Left ventricle myocardium inferior (tissue), 1 donor: ENCODE measurements at regions not wholly inside any gene's neighbourhood (a gene's known extent, or its start where the extent isn't known, plus 50 kb on each side); places are given as distances from the start of the nearest gene placed in this dataset.

Experiments
- DNase-seq: peaks from one replicate; pipeline ENCODE4 v3.0.0-alpha.2; 2020
- H3K27ac ChIP-seq: fragments of 200-600 bp; replicated peaks from 2 replicates; pipeline ENCODE4 v1.8.0; 2021
- H3K27me3 ChIP-seq: fragments of 200-600 bp; 2 replicates; pipeline ENCODE4 v1.8.0; 2021; ENCODE audit warnings: low read depth
- H3K36me3 ChIP-seq: fragments of 200-600 bp; 2 replicates; pipeline ENCODE4 v1.8.0; 2021
- H3K4me1 ChIP-seq: fragments of 200-600 bp; 2 replicates; pipeline ENCODE4 v1.8.0; 2021
- H3K4me3 ChIP-seq: fragments of 200-600 bp; 2 replicates; pipeline ENCODE4 v1.8.0; 2021; ENCODE audit warnings: mild to moderate bottlenecking, moderate library complexity
- H3K9me3 ChIP-seq: fragments of 200-600 bp; replicated peaks from 2 replicates; pipeline ENCODE4 v1.8.0; 2021
- CTCF ChIP-seq: fragments of 200-600 bp; IDR thresholded peaks from 2 replicates; pipeline ENCODE4 v1.8.0; 2021; ENCODE audit warnings: antibody characterized with exemption, mild to moderate bottlenecking, borderline replicate concordance
- intact Hi-C: fragments of 100-400 bp; cut with micrococcal nuclease; formaldehyde crosslinking; loops from one replicate; pipeline ENCODE4 v1.11.0; 2022
- donor health status: DM: no; HTN: yes; CAD: no; lungs with severe emphysema.

- no peak overlapping the region for H3K4me3 ChIP-seq
- intact Hi-C loops, result no loop called here
- no peaks in the 10 kb centered on the region for H3K36me3 ChIP-seq
- DNase-seq, result no peak
- no peak for TF ChIP-seq CTCF
- no peaks in the 10 kb centered on the region for H3K27me3 ChIP-seq
- no peak overlapping the region for H3K27ac ChIP-seq
- H3K9me3 ChIP-seq, result peaks cover 21% of the 10 kb centered on the region
- no peaks in the 10 kb centered on the region for H3K4me1 ChIP-seq
Observed at GRCh38 chr18:27501671-27502070, 316.6 kb upstream of the CHST9 start.

- H3K9me3 ChIP-seq, result peaks cover 18% of the 10 kb centered on the region
- H3K4me1 ChIP-seq, result no peaks in the 10 kb centered on the region
- DNase-seq, result no peak
- H3K27ac ChIP-seq, result no peak overlapping the region
- intact Hi-C loops, result no loop called here
- no peaks in the 10 kb centered on the region for H3K36me3 ChIP-seq
- H3K27me3 ChIP-seq, result peaks cover 6% of the 10 kb centered on the region
- no peak for TF ChIP-seq CTCF
- H3K4me3 ChIP-seq, result no peak overlapping the region
Observed at GRCh38 chr18:27500531-27500930, 315.4 kb upstream of the CHST9 start.

GRCh38 chr18:27497246-27497645 is 312.1 kb upstream of the CHST9 start:
- DNase-seq, result no peak
- H3K4me3 ChIP-seq, result no peak overlapping the region
- no peak overlapping the region for H3K27ac ChIP-seq
- H3K36me3 ChIP-seq, result no peaks in the 10 kb centered on the region
- no peaks in the 10 kb centered on the region for H3K9me3 ChIP-seq
- H3K27me3 ChIP-seq, result peaks cover 10% of the 10 kb centered on the region
- H3K4me1 ChIP-seq, result no peaks in the 10 kb centered on the region
- no peak for TF ChIP-seq CTCF
- intact Hi-C loops, result no loop called here

GRCh38 chr18:27493182-27493581 is 308.1 kb upstream of the CHST9 start:
- DNase-seq, result no peak
- H3K36me3 ChIP-seq, result no peaks in the 10 kb centered on the region
- intact Hi-C loops, result no loop called here
- no peak overlapping the region for H3K4me3 ChIP-seq
- no peak for TF ChIP-seq CTCF
- H3K9me3 ChIP-seq, result no peaks in the 10 kb centered on the region
- H3K4me1 ChIP-seq, result no peaks in the 10 kb centered on the region
- peaks cover 10% of the 10 kb centered on the region for H3K27me3 ChIP-seq
- no peak overlapping the region for H3K27ac ChIP-seq

GRCh38 chr18:27491772-27492171 is 306.7 kb upstream of the CHST9 start:
- Histone ChIP-seq H3K4me1 (no peaks in the 10 kb centered on the region), H3K27me3 (peaks cover 10% of the 10 kb centered on the region), H3K9me3 (no peaks in the 10 kb centered on the region), H3K27ac (no peak overlapping the region), H3K36me3 (no peaks in the 10 kb centered on the region), H3K4me3 (no peak overlapping the region)
- no peak for DNase-seq
- intact Hi-C loops, result no loop called here
- no peak for TF ChIP-seq CTCF

- Histone ChIP-seq H3K27ac (no peak overlapping the region), H3K27me3 (no peaks in the 10 kb centered on the region), H3K4me3 (no peak overlapping the region), H3K4me1 (no peaks in the 10 kb centered on the region), H3K36me3 (no peaks in the 10 kb centered on the region), H3K9me3 (no peaks in the 10 kb centered on the region)
- TF ChIP-seq CTCF, result no peak
- intact Hi-C loops, result no loop called here
- no peak for DNase-seq
Observed at GRCh38 chr18:27483276-27483675, 298.2 kb upstream of the CHST9 start.
